Astrocyte (in vitro differentiated cells and primary cell): ENCODE measurements at regions not wholly inside any gene's neighbourhood (a gene's known extent, or its start where the extent isn't known, plus 50 kb on each side); places are given as distances from the start of the nearest gene placed in this dataset.

Source experiments
- CTCF ChIP-seq: IDR thresholded peaks from 2 replicates; pipeline ENCODE4 v1.5.1; 2011; ENCODE audit warnings: low read depth, mild to moderate bottlenecking, inconsistent platforms, low read length, moderate library complexity; ENCODE audit not compliant: insufficient read depth
- EZH2 ChIP-seq: IDR thresholded peaks from 2 replicates; pipeline ENCODE4 v1.6.1; 2012; ENCODE audit warnings: mild to moderate bottlenecking, low read length, inconsistent platforms; ENCODE audit not compliant: insufficient read depth

- TF ChIP-seq CTCF (no peak), EZH2 (no peak)
These were observed 253.3 kb downstream of the ATXN7L3B start for GRCh38 chr12:74790931-74791330.
